AG09309 (cell line): ENCODE measurements at regions not wholly inside any gene's neighbourhood (a gene's known extent, or its start where the extent isn't known, plus 50 kb on each side); places are given as distances from the start of the nearest gene placed in this dataset.

Experiments
- DNase-seq: peaks from one replicate; pipeline ENCODE4 v3.0.0-alpha.2; 2010; ENCODE audit warnings: low read depth
- H3K4me3 ChIP-seq: 2 replicates; pipeline ENCODE4 v1.5.1; 2011; ENCODE audit warnings: mild to moderate bottlenecking, low read depth, low read length, moderate library complexity; ENCODE audit not compliant: control insufficient read depth
- CTCF ChIP-seq: IDR thresholded peaks from 2 replicates; pipeline ENCODE4 v1.5.1; 2011; ENCODE audit warnings: mild to moderate bottlenecking, low read depth, low read length, inconsistent platforms; ENCODE audit not compliant: insufficient read depth, control insufficient read depth; ENCODE audit errors: missing control alignments

GRCh38 chr1:38719880-38720279 lies 139.7 kb downstream of the RRAGC start:
- no peak overlapping the region for H3K4me3 ChIP-seq
- DNase-seq: no peak
- TF ChIP-seq CTCF: no peak

GRCh38 chr1:38718031-38718430 lies 141.5 kb downstream of the RRAGC start:
- TF ChIP-seq CTCF: no peak
- no peak for DNase-seq

GRCh38 chr1:38716229-38716628 lies 143.3 kb downstream of the RRAGC start:
- DNase-seq: no peak
- no peak for TF ChIP-seq CTCF
- no peak overlapping the region for H3K4me3 ChIP-seq

More at GRCh38 chr1:38718031-38718430, 141.5 kb downstream of the RRAGC start:
- H3K4me3 ChIP-seq: no peak overlapping the region

GRCh38 chr1:38715415-38715814 lies 144.2 kb downstream of the RRAGC start:
- no peak for TF ChIP-seq CTCF
- no peak overlapping the region for H3K4me3 ChIP-seq
- DNase-seq: no peak

- no peak overlapping the region for H3K4me3 ChIP-seq
- no peak for TF ChIP-seq CTCF
- DNase-seq: no peak
Observed at GRCh38 chr1:38712046-38712445, 147.5 kb downstream of the RRAGC start.

- no peak overlapping the region for H3K4me3 ChIP-seq
- DNase-seq: no peak
- TF ChIP-seq CTCF: no peak
Observed at GRCh38 chr1:38708701-38709258, 150.8 kb downstream of the RRAGC start.

GRCh38 chr1:38701088-38701487 lies 158.5 kb downstream of the RRAGC start:
- TF ChIP-seq CTCF: no peak
- no peak overlapping the region for H3K4me3 ChIP-seq
- DNase-seq: no peak
